Spleen (tissue), 11 donors: ENCODE measurements at regions not wholly inside any gene's neighbourhood (a gene's known extent, or its start where the extent isn't known, plus 50 kb on each side); places are given as distances from the start of the nearest gene placed in this dataset.

Source experiments
- DNase-seq: peaks from one replicate; pipeline ENCODE4 v3.0.0-alpha.2; 2020
- H3K27ac ChIP-seq, 8 donors: fragments of 200-600 bp; sonication (generic) in 7 of 8; 1 replicate in 4 of 8; 2 replicates in 4 of 8; pipeline versions ENCODE4 v1.5.0 to v1.8.0; 2016 to 2021; ENCODE audit warnings: inconsistent platforms in 4 of 8, mild to moderate bottlenecking in 4 of 8, moderate library complexity in 1 of 8
- H3K27me3 ChIP-seq, 7 donors: fragments of 200-600 bp; sonication (generic) in 6 of 7; replicated peaks in 1 of 7; 1 replicate in 4 of 7; 2 replicates in 3 of 7; pipeline versions ENCODE4 v1.5.0 to v1.8.0; 2016 to 2021; ENCODE audit warnings: inconsistent platforms in 3 of 7, mild to moderate bottlenecking in 1 of 7
- H3K36me3 ChIP-seq, 6 donors: fragments of 200-600 bp; sonication (generic) in 5 of 6; 1 replicate in 4 of 6; 2 replicates in 2 of 6; pipeline versions ENCODE4 v1.5.0 to v1.8.0; 2016 to 2021; ENCODE audit warnings: inconsistent platforms in 2 of 6
- H3K4me1 ChIP-seq, 6 donors: fragments of 200-600 bp; sonication (generic) in 5 of 6; 1 replicate in 3 of 6; 2 replicates in 3 of 6; pipeline versions ENCODE4 v1.5.0 to v1.8.0; 2016 to 2021; ENCODE audit warnings: inconsistent platforms in 3 of 6
- H3K4me3 ChIP-seq, 8 donors: fragments of 200-600 bp; sonication (generic) in 7 of 8; 1 replicate in 4 of 8; 2 replicates in 4 of 8; pipeline versions ENCODE4 v1.5.0 to v1.8.0; 2016 to 2021; ENCODE audit warnings: inconsistent platforms in 4 of 8, mild to moderate bottlenecking in 4 of 8, moderate library complexity in 2 of 8
- H3K9me3 ChIP-seq, 8 donors: fragments of 200-600 bp; sonication (generic) in 7 of 8; 1 replicate in 4 of 8; 2 replicates in 4 of 8; pipeline versions ENCODE4 v1.5.0 to v1.8.0; 2016 to 2021; ENCODE audit warnings: inconsistent platforms in 4 of 8
- CTCF ChIP-seq, 11 experiments: fragments of 200-600 bp in 7 of 11; fragments of 450-650 bp in 4 of 11; sonication (generic) in 4 of 11; IDR thresholded peaks in 8 of 11; conservative IDR thresholded peaks in 3 of 11; 1 replicate in 7 of 11; 2 replicates in 4 of 11; pipeline versions ENCODE4 v1.4.0 to v1.8.0; 2016 to 2021; ENCODE audit warnings: antibody characterized with exemption in 11 of 11, inconsistent platforms in 4 of 11, mild to moderate bottlenecking in 1 of 11
- POLR2A ChIP-seq, 3 donors: fragments of 450-650 bp; IDR thresholded peaks; one replicate each; pipeline ENCODE4 v1.5.1; 2017; ENCODE audit warnings: antibody characterized with exemption in 3 of 3, mild to moderate bottlenecking in 1 of 3
- POLR2AphosphoS5 ChIP-seq, 3 donors: sonication (generic); formaldehyde crosslinking; IDR thresholded peaks; one replicate each; pipeline ENCODE4 v1.5.1; 2017; ENCODE audit warnings: antibody characterized with exemption in 3 of 3
- WGBS, 5 donors: extraction: QIAGEN DNeasy Blood & Tissue Kit in 3 of 5; methylation state at CpG; one replicate each; pipeline versions ENCODE4 v1.1.5 to v1.1.7; 2013 to 2018; 5-methylcytosine and 5-hydroxymethylcytosine counted together
- intact Hi-C: fragments of 100-400 bp; cut with DNase I; formaldehyde crosslinking; loops from one replicate; pipeline ENCODE4 v1.15.0; 2023; ENCODE audit warnings: low total_unique reads
- donor health status: healthy with polysubstance abuse.
- donor health status: DM: no; HTN: no; CAD: no; lungs with moderate emphysema.
- donor health status: DM: no; HTN: no; CAD: no.
- donor health status: Bipolar disorder and iron deficiency.
- donor health status: healthy.
- donor health status: DM: no; HTN: no; CAD: no.
- donor health status: DM: yes; HTN: yes; CAD: no.

DNA sequence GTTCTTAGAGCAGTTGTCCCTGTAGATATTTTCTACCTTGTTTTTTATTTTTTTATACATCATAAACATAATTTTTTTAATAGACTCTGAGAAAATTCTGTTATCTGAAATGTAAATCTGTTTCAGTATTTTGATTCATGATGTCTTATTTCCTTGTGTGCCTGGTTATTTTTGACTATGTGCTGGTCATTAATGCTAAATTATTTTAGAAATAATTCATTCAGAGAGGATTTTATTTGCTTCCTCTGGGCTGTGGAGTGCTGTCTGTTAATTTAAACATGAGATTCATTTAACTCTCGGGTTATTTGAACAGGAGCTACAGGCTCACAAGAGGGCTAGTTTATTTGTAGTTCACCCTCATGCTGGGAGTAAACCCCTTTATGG is 124.3 kb upstream of the PITX1 start:
- intact Hi-C loops: no loop called here
- Histone ChIP-seq H3K9me3 (peaks cover 0 to 39% (median 37%) of the 10 kb centered on the region in 8 donors), H3K27ac (no peak overlapping the region), H3K4me3 (no peak overlapping the region), H3K4me1 (no peaks in the 10 kb centered on the region), H3K27me3 (peaks cover 0 to 23% (median 0%) of the 10 kb centered on the region in 7 donors), H3K36me3 (no peaks in the 10 kb centered on the region)
- 62 to 92% (median 86%) methylated on average over 1 of the region's 1 CpG for WGBS, 5 donors
- DNase-seq: no peak
- TF ChIP-seq POLR2AphosphoS5 (IDR thresholded peaks at IDR 0.05): no peak

- Histone ChIP-seq H3K9me3 (peaks cover 0 to 39% (median 37%) of the 10 kb centered on the region in 8 donors), H3K4me3 (no peak overlapping the region), H3K36me3 (no peaks in the 10 kb centered on the region), H3K4me1 (no peaks in the 10 kb centered on the region), H3K27me3 (peaks cover 0 to 17% (median 0%) of the 10 kb centered on the region in 7 donors), H3K27ac (no peak overlapping the region)
- TF ChIP-seq CTCF (IDR thresholded peaks at IDR 0.05 in 8 of 11, conservative IDR thresholded peaks at IDR 0.05 in 3 of 11) (no peak), POLR2AphosphoS5 (IDR thresholded peaks at IDR 0.05) (no peak), POLR2A (IDR thresholded peaks at IDR 0.05) (no peak)
- no peak for DNase-seq
- WGBS, 5 donors: 87 to 96% (median 92%) methylated on average over 6 of the region's 6 CpGs
- intact Hi-C loops: no loop called here
Observed at GRCh38 chr5:135157421-135158313, 123.6 kb upstream of the PITX1 start.

DNA sequence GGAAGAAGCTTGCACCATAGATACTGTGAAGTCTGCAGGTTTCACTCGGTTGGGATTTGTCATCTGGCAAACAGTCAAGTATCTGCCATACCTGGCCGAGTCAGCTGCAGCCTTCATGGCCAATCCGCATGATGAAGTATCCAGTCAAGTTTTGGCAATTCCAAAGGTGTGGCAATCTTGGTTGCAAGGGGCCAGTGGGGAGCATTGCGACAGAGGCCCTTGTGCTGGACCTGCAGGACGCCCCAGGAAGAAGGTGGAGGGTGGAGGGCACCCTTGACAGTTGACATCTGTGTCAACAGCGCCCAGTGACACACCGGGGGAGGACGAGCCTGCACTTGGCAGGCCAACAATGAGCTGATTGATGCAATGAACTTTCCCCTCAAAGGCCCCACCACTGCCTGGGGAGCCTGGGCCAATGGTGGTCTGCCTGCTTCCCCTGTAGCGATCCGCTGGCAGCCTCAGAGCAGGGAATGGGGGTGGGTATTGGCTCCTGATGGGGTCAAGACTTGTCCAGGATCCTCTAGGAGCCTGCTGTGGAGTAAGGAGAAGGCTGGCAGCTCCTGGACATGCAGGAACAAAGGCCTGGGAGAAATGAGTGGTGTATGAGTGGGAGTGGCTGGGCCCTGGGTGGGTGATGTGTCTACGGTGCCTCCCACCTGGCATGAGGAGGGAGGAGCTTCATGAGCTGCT is 122.8 kb upstream of the PITX1 start:
- Histone ChIP-seq H3K9me3 (peaks cover 0 to 39% (median 37%) of the 10 kb centered on the region in 8 donors), H3K27ac (no peak overlapping the region), H3K27me3 (peaks cover 0 to 9% (median 0%) of the 10 kb centered on the region in 7 donors), H3K4me3 (no peak overlapping the region), H3K36me3 (no peaks in the 10 kb centered on the region), H3K4me1 (no peaks in the 10 kb centered on the region)
- TF ChIP-seq POLR2AphosphoS5 (IDR thresholded peaks at IDR 0.05): no peak
- 54 to 82% (median 70%) methylated on average over 10 to 11 of the region's 11 CpGs for WGBS, 5 donors
- no peak for DNase-seq
- intact Hi-C loops: no loop called here

DNA sequence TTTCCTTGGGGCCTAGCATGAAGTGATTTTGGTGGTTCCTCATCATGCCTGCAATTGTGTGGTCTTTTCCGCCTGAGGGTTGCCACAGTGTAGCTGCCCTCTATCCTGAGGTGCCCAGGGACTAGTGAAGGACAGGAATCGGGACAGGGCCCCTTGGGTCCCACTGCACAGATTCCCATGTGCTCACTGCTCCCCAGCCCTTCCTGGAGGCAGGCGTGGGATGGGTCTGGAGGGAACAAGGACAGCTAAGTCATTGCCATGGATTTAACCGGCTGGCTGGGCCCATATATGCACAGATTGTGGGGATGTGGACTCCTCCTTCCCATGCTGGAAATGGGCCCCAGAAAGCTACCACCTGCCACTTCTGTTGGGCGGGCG is 122.3 kb upstream of the PITX1 start:
- H3K4me1 ChIP-seq: no peaks in the 10 kb centered on the region
- intact Hi-C loops: no loop called here
- H3K9me3 ChIP-seq: peaks cover 0 to 39% (median 37%) of the 10 kb centered on the region in 8 donors
- H3K27me3 ChIP-seq: peaks cover 0 to 8% (median 0%) of the 10 kb centered on the region in 7 donors
- H3K27ac ChIP-seq: no peak overlapping the region
- no peaks in the 10 kb centered on the region for H3K36me3 ChIP-seq
- 71 to 88% (median 77%) methylated on average over 4 to 6 of the region's 6 CpGs for WGBS, 5 donors
- no peak overlapping the region for H3K4me3 ChIP-seq
- TF ChIP-seq POLR2AphosphoS5 (IDR thresholded peaks at IDR 0.05) (no peak), POLR2A (IDR thresholded peaks at IDR 0.05) (no peak), CTCF (IDR thresholded peaks at IDR 0.05 in 8 of 11, conservative IDR thresholded peaks at IDR 0.05 in 3 of 11) (no peak)
- no peak for DNase-seq
